Hematopoietic multipotent progenitor cell treated with erythropoietin and hydrocortisone succinate and interleukin-3 and kit ligand, for 15 days (in vitro differentiated cells): ENCODE measurements at regions not wholly inside any gene's neighbourhood (a gene's known extent, or its start where the extent isn't known, plus 50 kb on each side); places are given as distances from the start of the nearest gene placed in this dataset.
"Not testable (repeated sequence)": the region's sequence is repeated elsewhere in the genome, so short reads cannot be mapped to it uniquely, and the experiment has no call there.

Source experiments
- DNase-seq: peaks from one replicate; pipeline ENCODE4 v3.0.0-alpha.2; 2015; ENCODE audit warnings: low spot score

DNA sequence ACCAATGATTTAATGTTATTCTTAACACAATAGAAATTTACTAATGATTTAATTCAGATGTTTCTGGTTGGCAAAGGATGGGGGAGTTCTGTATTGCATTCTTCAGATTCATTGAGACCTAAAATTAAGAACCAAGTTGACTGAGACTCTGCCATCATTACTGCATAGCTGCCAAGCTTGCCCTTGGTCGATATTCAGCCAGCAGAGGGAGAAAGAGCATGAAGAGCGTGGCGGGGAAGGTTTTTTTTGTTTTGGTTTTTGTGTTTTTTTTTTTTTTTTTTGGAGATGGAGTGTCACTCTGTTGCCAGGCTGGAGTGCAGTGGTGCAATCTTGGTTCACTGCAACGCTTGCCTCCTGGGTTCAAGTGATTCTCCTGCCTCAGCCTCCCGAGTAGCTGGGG lies 659.4 kb upstream of the EEF2KMT start:
- no peak for DNase-seq

- no peak for DNase-seq
Measured at GRCh38 chr16:5753381-5753780, 655.8 kb upstream of the EEF2KMT start.

DNA sequence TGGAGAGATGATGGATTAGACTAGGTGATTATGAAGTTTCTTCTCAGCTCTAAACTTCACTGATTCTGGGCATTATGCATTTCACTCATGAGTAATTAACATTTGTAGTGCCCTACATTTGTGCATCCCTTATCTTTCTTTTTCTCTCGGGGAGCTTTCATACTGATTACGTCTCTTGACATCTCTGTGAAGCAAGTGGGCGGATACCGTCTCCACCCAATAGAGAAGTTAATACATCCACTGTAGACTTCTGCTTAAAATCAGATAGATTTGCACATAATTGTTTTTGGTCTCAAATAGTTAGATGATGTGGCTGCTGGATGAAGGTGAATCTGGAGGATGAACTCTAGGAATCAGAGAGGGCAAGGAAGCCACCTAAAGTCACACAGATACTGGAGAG lies 653.6 kb upstream of the EEF2KMT start:
- DNase-seq = no peak

DNA sequence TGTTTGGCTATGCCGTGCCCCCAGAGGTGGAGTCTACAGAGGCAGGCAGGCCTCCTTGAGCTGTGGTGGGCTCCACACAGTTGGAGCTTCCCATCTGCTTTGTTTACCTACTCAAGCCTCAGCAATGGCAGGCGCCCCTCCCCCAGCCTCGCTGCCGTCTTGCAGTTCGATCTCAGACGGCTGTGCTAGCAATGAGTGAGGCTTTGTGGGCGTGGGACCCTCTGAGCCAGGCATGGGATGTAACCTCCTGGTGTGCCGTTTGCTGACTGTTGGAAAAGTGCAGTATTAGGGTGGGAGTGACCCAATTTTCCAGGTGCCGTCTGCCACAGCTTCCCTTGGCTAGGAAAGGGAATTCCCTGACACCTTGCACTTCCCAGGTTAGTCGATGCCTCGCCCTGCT lies 652.8 kb upstream of the EEF2KMT start:
- not testable (repeated sequence) for DNase-seq

DNA sequence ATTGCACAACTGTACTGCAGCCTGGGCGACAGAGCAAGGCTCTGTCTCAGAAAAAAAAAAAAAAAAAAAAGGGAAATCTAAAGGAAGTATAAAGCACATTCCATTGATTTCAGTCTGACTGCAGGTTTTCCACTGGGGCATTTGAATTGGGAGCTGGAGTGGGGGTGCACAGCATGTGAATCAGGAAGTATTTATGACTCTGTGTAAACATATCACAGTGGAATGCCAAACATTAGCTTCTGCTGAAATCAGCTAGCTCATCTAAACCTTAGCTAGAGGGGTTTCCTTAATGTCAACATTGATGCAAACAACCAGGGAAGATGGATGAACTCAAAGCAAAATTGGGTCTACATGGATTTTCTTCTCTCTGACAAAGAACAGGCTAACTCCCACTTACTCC lies 641.0 kb upstream of the EEF2KMT start:
- no peak for DNase-seq

GRCh38 chr16:5736209-5736930 lies 638.8 kb upstream of the EEF2KMT start:
- DNase-seq = no peak

DNA sequence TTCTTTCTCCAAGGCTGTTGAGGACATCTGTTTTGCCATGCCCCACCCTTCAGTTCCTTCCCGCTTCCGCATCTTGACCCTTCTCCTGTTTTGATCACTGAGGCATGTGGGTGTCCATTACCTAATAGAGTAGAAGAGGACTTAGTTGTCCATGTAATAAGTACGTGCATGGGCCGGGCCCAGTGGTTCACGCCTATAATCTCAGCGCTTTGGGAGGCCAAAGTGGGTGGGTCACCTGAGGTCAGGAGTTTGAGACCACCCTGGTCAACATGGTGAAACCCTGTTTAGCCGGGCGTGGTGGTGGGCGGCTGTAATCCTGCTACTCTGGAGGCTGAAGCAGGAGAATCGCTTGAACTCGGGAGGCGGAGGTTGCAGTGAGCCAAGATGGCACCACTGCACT lies 637.8 kb upstream of the EEF2KMT start:
- no peak for DNase-seq

DNA sequence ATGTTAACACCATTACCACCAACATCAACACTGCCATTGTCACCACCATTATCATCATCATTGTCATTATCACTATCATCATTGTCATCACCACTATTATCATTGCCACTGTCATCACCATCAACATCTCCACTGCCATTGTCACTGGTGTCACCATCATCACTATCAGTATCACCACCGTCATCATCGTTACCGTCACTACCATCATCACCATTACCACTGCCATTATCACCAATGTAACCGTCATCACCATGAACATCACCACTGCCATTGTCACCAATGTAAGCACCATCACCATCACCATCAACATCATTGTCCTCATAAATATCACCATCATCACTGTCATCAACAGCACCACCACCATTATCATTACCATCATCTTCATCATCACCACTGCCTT lies 633.2 kb upstream of the EEF2KMT start:
- DNase-seq = no peak

GRCh38 chr16:5722116-5722619 lies 624.6 kb upstream of the EEF2KMT start:
- DNase-seq = no peak

GRCh38 chr16:5715155-5715554 lies 617.6 kb upstream of the EEF2KMT start:
- no peak for DNase-seq

DNA sequence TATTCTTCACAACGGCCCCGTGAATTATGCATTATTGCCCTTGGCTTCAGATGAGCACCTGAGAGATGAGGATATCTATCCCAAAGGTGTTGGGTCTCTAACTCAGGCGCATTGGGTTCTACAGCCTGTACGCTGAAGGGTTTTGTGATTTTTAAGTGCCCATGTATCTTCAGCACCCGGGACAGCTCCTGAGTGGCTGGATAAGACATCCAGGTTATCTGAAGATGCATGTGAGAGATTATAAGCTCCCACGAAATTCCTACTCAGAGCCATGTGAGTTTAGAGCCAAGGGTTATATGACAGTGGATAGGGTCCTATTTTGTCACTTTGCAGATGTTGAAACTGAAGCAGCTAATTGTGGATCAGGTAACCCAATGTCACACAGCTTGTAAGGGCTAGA lies 612.3 kb upstream of the EEF2KMT start:
- no peak for DNase-seq

- no peak for DNase-seq
Measured at GRCh38 chr16:5706211-5706610, 608.6 kb upstream of the EEF2KMT start.

DNA sequence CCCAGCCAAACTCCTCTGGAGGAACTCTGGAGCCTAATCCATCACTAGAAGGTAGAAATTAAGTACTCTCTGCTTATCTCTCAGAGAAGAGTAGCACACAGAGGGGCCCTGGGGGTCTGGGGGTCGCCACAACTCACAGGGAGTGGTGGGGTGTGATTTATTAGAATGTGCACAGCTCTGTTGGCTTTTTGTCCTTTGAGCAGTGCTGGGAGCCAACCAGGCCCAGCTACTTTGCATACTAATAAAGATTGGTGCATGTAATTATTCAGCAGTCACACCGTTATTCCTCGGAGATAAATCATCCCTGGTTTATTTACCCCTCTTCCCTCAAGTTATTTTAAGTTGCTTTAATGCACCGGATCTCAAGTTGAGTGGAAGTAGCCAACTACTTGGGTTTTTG lies 606.7 kb upstream of the EEF2KMT start:
- DNase-seq = no peak

GRCh38 chr16:5693426-5693825 lies 595.8 kb upstream of the EEF2KMT start:
- no peak for DNase-seq

DNA sequence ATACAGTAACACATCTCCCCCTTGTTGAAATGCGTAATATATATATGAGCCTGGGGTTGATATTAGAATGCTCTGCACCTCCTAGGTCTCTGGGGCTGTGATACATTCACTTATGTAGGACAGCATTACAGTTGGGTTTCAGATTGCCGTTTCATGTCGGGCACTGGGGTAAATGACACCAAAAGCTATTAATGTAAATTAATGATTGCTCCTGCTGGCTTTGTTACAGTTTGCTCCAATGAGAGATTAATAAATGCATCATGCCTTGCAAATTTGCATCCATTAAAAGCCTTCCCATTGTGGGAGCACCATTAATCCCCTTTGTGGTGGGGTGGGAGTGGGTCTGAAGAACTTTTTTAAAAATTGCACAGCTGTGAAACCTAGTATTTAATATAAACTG lies 584.4 kb upstream of the EEF2KMT start:
- DNase-seq = no peak

DNA sequence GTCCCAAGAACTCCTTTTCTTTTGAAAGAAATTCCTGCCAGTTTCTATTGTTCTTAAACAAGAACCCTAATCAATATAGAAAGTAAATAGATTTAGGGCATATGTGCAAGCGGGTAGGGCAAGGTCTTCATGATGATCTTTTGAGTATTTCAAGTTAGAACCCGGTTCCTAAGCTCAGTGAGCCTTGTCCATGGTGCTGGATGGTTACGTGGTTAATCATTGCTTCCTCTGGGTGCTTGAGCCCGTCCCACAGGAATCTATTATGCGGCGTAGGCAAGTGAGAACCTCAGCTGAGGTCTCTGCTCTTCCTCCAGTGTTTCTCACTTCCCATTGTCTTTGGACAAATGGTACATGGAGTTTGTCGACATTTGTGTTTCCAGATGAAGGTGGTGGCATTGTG lies 580.8 kb upstream of the EEF2KMT start:
- no peak for DNase-seq

- no peak for DNase-seq
Measured at GRCh38 chr16:5671421-5671820, 573.8 kb upstream of the EEF2KMT start.

DNA sequence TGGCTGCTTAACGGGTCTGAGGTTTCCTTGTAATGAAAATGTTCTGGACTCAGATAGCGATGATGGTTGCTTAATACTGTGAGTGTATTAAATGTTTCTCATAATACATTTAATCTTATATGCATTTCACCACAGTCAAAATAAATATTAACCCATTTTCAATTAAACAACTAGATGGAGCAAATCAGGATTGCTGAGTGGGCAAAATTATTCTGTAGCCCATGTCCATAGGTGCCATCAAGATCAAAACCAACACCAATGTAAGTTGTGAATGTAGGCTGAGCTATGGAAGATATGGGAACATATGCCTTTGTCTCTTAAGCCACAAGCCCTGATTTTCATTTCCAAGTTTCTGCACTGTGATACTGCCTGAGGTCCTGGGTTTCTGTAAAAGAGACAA lies 572.6 kb upstream of the EEF2KMT start:
- DNase-seq = no peak

GRCh38 chr16:5668553-5668952 lies 571.0 kb upstream of the EEF2KMT start:
- no peak for DNase-seq

DNA sequence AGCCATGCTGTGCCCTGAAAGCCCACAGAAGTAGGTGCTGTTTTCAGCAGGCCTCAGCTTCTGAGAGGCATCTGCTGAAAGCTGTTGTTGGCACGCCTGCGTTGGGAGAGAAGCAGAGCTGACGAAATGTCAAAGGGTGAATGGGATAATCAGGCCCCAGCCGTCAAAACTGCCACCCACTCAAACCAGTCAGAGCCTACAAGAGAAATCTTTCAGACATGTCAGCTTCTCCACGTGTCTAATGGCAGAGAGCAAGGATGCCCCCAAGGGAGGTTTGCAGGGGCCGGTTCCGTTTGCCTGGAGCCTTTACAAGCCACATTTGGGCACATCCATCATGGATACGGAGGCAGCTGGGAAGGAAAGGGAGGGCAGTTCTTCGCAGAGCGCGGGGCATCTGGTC lies 568.2 kb upstream of the EEF2KMT start:
- no peak for DNase-seq

GRCh38 chr16:5653789-5654188 lies 556.2 kb upstream of the EEF2KMT start:
- no peak for DNase-seq

DNA sequence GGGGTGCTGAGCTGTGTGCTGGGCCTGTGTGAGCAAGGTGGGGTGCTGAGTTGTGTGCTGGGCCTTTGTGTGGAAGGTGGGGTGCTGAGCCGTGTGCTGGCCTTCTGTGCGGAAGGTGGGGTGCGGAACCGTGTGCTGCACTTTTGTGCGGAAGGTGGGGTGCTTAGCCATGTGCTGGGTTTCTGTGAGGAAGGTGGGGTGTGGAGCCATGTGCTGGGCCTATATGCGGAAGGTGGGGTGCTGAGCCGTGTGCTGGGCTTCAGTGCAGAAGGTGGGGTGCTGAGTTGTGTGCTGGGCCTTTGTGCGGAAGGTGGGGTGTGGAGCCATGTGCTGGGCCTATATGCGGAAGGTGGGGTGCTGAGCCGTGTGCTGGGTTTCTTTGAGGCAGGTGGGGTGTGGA lies 555.4 kb upstream of the EEF2KMT start:
- DNase-seq = no peak

- no peak for DNase-seq
Measured at GRCh38 chr16:5649762-5650743, 552.5 kb upstream of the EEF2KMT start.
